GM12892 (cell line): ENCODE measurements at regions not wholly inside any gene's neighbourhood (a gene's known extent, or its start where the extent isn't known, plus 50 kb on each side); places are given as distances from the start of the nearest gene placed in this dataset.

Source experiments
- POLR2A ChIP-seq: IDR thresholded peaks from 2 replicates; pipeline ENCODE4 v1.6.1; 2011; ENCODE audit warnings: low read depth, low read length, control low read depth
- POLR2AphosphoS5 ChIP-seq: IDR thresholded peaks from 2 replicates; pipeline ENCODE4 v1.6.1; 2011; ENCODE audit warnings: low read depth, low read length, control low read depth
- TAF1 ChIP-seq: IDR thresholded peaks from 2 replicates; pipeline ENCODE4 v1.6.1; 2011; ENCODE audit warnings: low read depth, mild to moderate bottlenecking, control low read depth, low read length, borderline replicate concordance

GRCh38 chr7:117995850-117996650 lies 122.8 kb upstream of the CTTNBP2 start:
- TF ChIP-seq POLR2AphosphoS5 (no peak), POLR2A (no peak), TAF1 (no peak)
